ENCODE measurements at regions not wholly inside any gene's neighbourhood (a gene's known extent, or its start where the extent isn't known, plus 50 kb on each side); places are given as distances from the start of the nearest gene placed in this dataset.

DNA sequence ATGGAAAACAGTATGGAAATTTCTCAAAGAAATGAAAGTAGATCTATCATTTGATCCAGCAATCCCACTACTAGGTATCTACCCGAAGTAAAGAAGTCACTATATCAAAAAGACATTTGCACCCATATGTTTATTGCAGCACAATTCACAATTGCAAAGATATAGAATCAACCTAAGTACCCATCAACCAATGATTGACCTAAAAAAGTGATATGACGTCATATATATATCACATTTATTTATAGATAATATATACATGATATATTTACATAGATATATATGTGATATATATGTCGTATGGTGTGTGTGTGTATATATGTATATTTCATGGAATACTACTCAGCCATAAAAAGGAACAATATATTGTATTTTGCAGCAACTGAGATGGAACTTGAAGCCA lies 188.3 kb upstream of the ARHGAP42 start:
- H3K9ac ChIP-seq (ENCODE audit: low read length): no peak overlapping the region
- H3K27me3 ChIP-seq (ENCODE audit: insufficient read depth, low read length): peaks cover 7% of the 10 kb centered on the region; the same call in 1 of the 2 replicates
- no peaks in the 10 kb centered on the region for H3K36me3 ChIP-seq (ENCODE audit: control insufficient read depth in 1 of 2, insufficient read depth in 2 of 2, low read length in 2 of 2)
- DNase-seq (ENCODE audit: low read depth, low spot score): no peak
- no peak overlapping the region for H3K4me3 ChIP-seq (replicated peaks in 1 of 2; ENCODE audit: low read depth in 1 of 2, low read length in 2 of 2)
- no peaks in the 10 kb centered on the region for H3K9me2 ChIP-seq (ENCODE audit: insufficient read depth)
- no peaks in the 10 kb centered on the region for H3K4me1 ChIP-seq (ENCODE audit: control insufficient read depth in 1 of 2, insufficient read depth in 2 of 2, low read length in 2 of 2)
- H3K4me2 ChIP-seq (ENCODE audit: low read length): no peak overlapping the region
- CTCF ChIA-PET: no interaction called here
- H3K27ac ChIP-seq (ENCODE audit: low read depth, low read length): no peak overlapping the region
- intact Hi-C loops (cut with micrococcal nuclease): no loop called here
- no peaks in the 10 kb centered on the region for H3K79me2 ChIP-seq (ENCODE audit: insufficient read depth, low read length)
- no peaks in the 10 kb centered on the region for H3K9me3 ChIP-seq (ENCODE audit: control insufficient read depth in 1 of 2, insufficient read depth in 1 of 2, low read depth in 1 of 2, low read length in 2 of 2)
- no peak for ATAC-seq
- TF ChIP-seq CBX3 (IDR thresholded peaks at IDR 0.05; ENCODE audit: low read depth) (no peak), ELF1 (IDR thresholded peaks at IDR 0.05; ENCODE audit: borderline replicate concordance, low read depth) (no peak), JUND (IDR thresholded peaks at IDR 0.05) (no peak), TCF7L2 (IDR thresholded peaks at IDR 0.05; ENCODE audit: borderline replicate concordance, extremely low read depth, insufficient read depth, insufficient read length) (no peak), RAD21 (IDR thresholded peaks at IDR 0.05; ENCODE audit: low read depth) (no peak), ZNF274 (IDR thresholded peaks at IDR 0.05; ENCODE audit: low read depth, low read length) (no peak), ZFX (IDR thresholded peaks at IDR 0.05) (no peak), POLR2AphosphoS5 (IDR thresholded peaks at IDR 0.05; ENCODE audit: low read depth, low read length) (no peak), SIN3A (IDR thresholded peaks at IDR 0.05; ENCODE audit: low read depth) (no peak), EZH2 (IDR thresholded peaks at IDR 0.05) (no peak), EGR1 (IDR thresholded peaks at IDR 0.05; ENCODE audit: low read depth) (no peak), SP1 (IDR thresholded peaks at IDR 0.05; ENCODE audit: low read depth) (no peak), SRF (IDR thresholded peaks at IDR 0.05; ENCODE audit: low read depth) (no peak), CEBPB (IDR thresholded peaks at IDR 0.05; ENCODE audit: low read depth) (no peak), YY1 (IDR thresholded peaks at IDR 0.05; ENCODE audit: extremely low read depth, insufficient replicate concordance, low read depth, low read length) (no peak)
- RAD21 ChIA-PET (ENCODE audit: low non-redundant PET in 1 of 2, low total read pairs in 2 of 2, uncharacterized antibody in 2 of 2, unreplicated experiment in 2 of 2): no interaction called here
- no TSS peak for BruUV-seq (replicated peaks)
- POLR2A ChIA-PET: no interaction called here
- no peaks in the 10 kb centered on the region for H4K20me1 ChIP-seq (ENCODE audit: insufficient read depth)
- H2AFZ ChIP-seq (ENCODE audit: low read depth, low read length, poor library complexity, severe bottlenecking): no peak overlapping the region

DNA sequence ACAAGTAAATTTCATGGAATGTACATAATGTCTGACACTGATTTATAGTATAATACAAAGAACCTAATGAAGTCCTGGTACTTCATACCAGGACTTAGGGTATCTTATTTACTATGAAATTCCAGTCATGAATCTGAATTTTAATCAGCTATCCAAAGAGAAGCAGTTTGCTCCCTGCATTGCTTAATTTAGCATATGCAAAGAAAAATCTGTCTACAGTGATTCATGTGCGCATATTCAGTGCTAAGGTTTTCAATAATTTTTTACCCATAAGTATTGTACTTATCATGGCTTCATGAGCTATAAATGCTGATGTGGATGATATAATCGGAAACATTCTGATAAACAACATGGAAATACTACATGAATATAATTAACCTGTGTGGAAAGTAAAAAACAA lies 185.6 kb upstream of the ARHGAP42 start:
- H3K9ac ChIP-seq (ENCODE audit: low read length): no peak overlapping the region
- RAD21 ChIA-PET (ENCODE audit: low non-redundant PET in 1 of 2, low total read pairs in 2 of 2, uncharacterized antibody in 2 of 2, unreplicated experiment in 2 of 2): no interaction called here
- no peak overlapping the region for H3K27ac ChIP-seq (ENCODE audit: low read depth, low read length)
- no peaks in the 10 kb centered on the region for H3K9me2 ChIP-seq (ENCODE audit: insufficient read depth)
- TF ChIP-seq, protein P1, sequence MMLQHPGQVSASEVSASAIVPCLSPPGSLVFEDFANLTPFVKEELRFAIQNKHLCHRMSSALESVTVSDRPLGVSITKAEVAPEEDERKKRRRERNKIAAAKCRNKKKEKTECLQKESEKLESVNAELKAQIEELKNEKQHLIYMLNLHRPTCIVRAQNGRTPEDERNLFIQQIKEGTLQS (IDR thresholded peaks at IDR 0.05): no peak
- TF ChIP-seq EZH2 (IDR thresholded peaks at IDR 0.05) (no peak), POLR2A (IDR thresholded peaks at IDR 0.05; ENCODE audit: borderline replicate concordance, extremely low read depth, insufficient read depth, insufficient read length) (no peak), JUND (IDR thresholded peaks at IDR 0.05) (no peak), EZH2phosphoT487 (IDR thresholded peaks at IDR 0.05; ENCODE audit: borderline replicate concordance) (no peak)
- TF ChIP-seq, protein P2, sequence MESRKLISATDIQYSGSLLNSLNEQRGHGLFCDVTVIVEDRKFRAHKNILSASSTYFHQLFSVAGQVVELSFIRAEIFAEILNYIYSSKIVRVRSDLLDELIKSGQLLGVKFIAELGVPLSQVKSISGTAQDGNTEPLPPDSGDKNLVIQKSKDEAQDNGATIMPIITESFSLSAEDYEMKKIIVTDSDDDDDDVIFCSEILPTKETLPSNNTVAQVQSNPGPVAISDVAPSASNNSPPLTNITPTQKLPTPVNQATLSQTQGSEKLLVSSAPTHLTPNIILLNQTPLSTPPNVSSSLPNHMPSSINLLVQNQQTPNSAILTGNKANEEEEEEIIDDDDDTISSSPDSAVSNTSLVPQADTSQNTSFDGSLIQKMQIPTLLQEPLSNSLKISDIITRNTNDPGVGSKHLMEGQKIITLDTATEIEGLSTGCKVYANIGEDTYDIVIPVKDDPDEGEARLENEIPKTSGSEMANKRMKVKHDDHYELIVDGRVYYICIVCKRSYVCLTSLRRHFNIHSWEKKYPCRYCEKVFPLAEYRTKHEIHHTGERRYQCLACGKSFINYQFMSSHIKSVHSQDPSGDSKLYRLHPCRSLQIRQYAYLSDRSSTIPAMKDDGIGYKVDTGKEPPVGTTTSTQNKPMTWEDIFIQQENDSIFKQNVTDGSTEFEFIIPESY (IDR thresholded peaks at IDR 0.05; ENCODE audit: extremely low read depth, insufficient replicate concordance, low read length): no peak
- no peaks in the 10 kb centered on the region for H4K20me1 ChIP-seq (ENCODE audit: insufficient read depth)
- H3K4me2 ChIP-seq (ENCODE audit: low read length): no peak overlapping the region
- DNase-seq (ENCODE audit: low read depth, low spot score) (no peak), ATAC-seq (no peak)
- H3K27me3 ChIP-seq (ENCODE audit: insufficient read depth, low read length): peaks cover 7% of the 10 kb centered on the region; the same call in 1 of the 2 replicates
- BruUV-seq (replicated peaks): no TSS peak
- no peaks in the 10 kb centered on the region for H3K79me2 ChIP-seq (ENCODE audit: insufficient read depth, low read length)
- H3K4me3 ChIP-seq (replicated peaks in 1 of 2; ENCODE audit: low read depth in 1 of 2, low read length in 2 of 2): no peak overlapping the region
- intact Hi-C loops (cut with micrococcal nuclease): no loop called here
- H3K4me1 ChIP-seq (ENCODE audit: control insufficient read depth in 1 of 2, insufficient read depth in 2 of 2, low read length in 2 of 2): no peaks in the 10 kb centered on the region
- CTCF ChIA-PET: no interaction called here
- H2AFZ ChIP-seq (ENCODE audit: low read depth, low read length, poor library complexity, severe bottlenecking): no peak overlapping the region
- no peaks in the 10 kb centered on the region for H3K9me3 ChIP-seq (ENCODE audit: control insufficient read depth in 1 of 2, insufficient read depth in 1 of 2, low read depth in 1 of 2, low read length in 2 of 2)
- H3K36me3 ChIP-seq (ENCODE audit: control insufficient read depth in 1 of 2, insufficient read depth in 2 of 2, low read length in 2 of 2): no peaks in the 10 kb centered on the region
- POLR2A ChIA-PET: no interaction called here
